Prostate gland (tissue), 2 donors: ENCODE measurements at regions not wholly inside any gene's neighbourhood (a gene's known extent, or its start where the extent isn't known, plus 50 kb on each side); places are given as distances from the start of the nearest gene placed in this dataset.

Experiments
- CTCF ChIP-seq, 4 experiments: fragments of 200-600 bp in 2 of 4; fragments of 450-650 bp in 2 of 4; sonication (generic) in 2 of 4; IDR thresholded peaks; 1 replicate in 3 of 4; 2 replicates in 1 of 4; pipeline ENCODE4 v1.5.1; 2016 to 2019; ENCODE audit warnings: antibody characterized with exemption in 4 of 4, mild to moderate bottlenecking in 2 of 4, moderate library complexity in 2 of 4
- POLR2A ChIP-seq: fragments of 450-650 bp; IDR thresholded peaks from one replicate; pipeline ENCODE4 v1.6.1; 2016; ENCODE audit warnings: antibody characterized with exemption, mild to moderate bottlenecking

GRCh38 chr5:99019812-99020697, 91.2 kb upstream of the CHD1 start:
- TF ChIP-seq CTCF (IDR thresholded peaks at IDR 0.05) (no peak), POLR2A (no peak)
